IgD-negative memory B cell (primary cell): ENCODE measurements at regions not wholly inside any gene's neighbourhood (a gene's known extent, or its start where the extent isn't known, plus 50 kb on each side); places are given as distances from the start of the nearest gene placed in this dataset.
A peak's percentile ranks its signal among the peaks of the same experiment; 100 is the strongest.
"Not testable (repeated sequence)": the region's sequence is repeated elsewhere in the genome, so short reads cannot be mapped to it uniquely, and the experiment has no call there.

Experiments used
- H3K27ac Mint-ChIP-seq, 3 donors: one replicate each; pipeline ENCODE4 v1.8.0; 2020 to 2022; ENCODE audit warnings: mild to moderate bottlenecking in 3 of 3, mixed read lengths in 3 of 3, moderate library complexity in 1 of 3
- H3K27me3 Mint-ChIP-seq: one replicate; pipeline ENCODE4 v1.8.0; 2021; ENCODE audit warnings: mixed read lengths
- H3K36me3 Mint-ChIP-seq: one replicate; pipeline ENCODE4 v1.8.0; 2020; ENCODE audit warnings: mild to moderate bottlenecking, mixed read lengths
- H3K4me1 Mint-ChIP-seq, 3 donors: one replicate each; pipeline ENCODE4 v1.8.0; 2020 to 2022; ENCODE audit warnings: mixed read lengths in 3 of 3, mild to moderate bottlenecking in 1 of 3
- H3K4me3 Mint-ChIP-seq, 4 donors: one replicate each; pipeline ENCODE4 v1.8.0; 2020 to 2022; ENCODE audit warnings: mild to moderate bottlenecking in 4 of 4, mixed read lengths in 4 of 4, moderate library complexity in 3 of 4
- H3K9me3 Mint-ChIP-seq, 3 donors: one replicate each; pipeline ENCODE4 v1.8.0; 2020 to 2021; ENCODE audit warnings: mixed read lengths in 3 of 3, mild to moderate bottlenecking in 1 of 3

GRCh38 chr5:67793966-67794365 is 421.6 kb upstream of the PIK3R1 start:
- H3K27me3 Mint-ChIP-seq = peaks cover 2% of the 10 kb centered on the region
- peaks cover 0 to 2% (median 0%) of the 10 kb centered on the region in 3 donors for H3K9me3 Mint-ChIP-seq
- no peak overlapping the region for H3K4me3 Mint-ChIP-seq
- H3K4me1 Mint-ChIP-seq = no peaks in the 10 kb centered on the region
- H3K27ac Mint-ChIP-seq = no peak overlapping the region
- peaks cover 2% of the 10 kb centered on the region for H3K36me3 Mint-ChIP-seq

DNA sequence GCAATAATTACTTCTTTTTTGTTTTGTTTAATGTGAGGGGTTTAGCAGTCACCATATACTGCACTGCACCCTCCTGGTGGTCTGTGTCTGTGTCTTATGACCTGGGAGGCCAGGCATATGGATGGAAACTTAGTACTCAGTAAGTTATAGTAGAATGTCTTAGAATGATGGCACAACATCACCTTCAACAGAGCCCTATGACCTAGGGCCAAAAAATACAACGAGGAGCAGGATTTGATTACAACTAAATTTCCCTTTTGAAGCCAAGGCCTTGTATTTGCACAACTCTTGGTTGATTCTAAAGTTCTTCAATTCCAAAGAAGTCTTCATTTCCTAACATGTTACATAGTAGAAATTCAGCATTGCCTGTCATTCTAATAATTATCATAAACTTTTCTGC is 422.1 kb upstream of the PIK3R1 start:
- H3K27me3 Mint-ChIP-seq = peaks cover 2% of the 10 kb centered on the region

DNA sequence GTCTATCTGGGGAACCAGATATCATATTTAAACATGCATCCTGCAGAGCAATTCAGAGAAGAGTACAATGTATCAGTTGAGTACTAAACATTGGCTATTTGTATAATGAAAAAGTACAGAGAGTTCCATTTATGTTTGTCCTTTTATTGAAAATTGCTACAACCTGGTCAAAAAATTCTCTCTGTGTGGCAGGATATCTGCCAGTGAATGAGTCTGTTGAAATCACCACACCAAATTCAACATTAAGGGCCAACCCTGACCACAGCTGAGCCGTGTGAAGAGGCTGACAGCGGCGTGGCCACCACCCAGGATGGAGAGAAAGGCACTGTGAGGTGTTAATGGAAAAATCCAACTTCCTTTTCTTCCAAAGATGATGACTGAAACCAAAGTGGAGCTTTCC is 422.7 kb upstream of the PIK3R1 start:
- Mint-ChIP-seq H3K36me3 (peaks cover 2% of the 10 kb centered on the region), H3K4me1 (no peaks in the 10 kb centered on the region), H3K4me3 (no peak overlapping the region), H3K9me3 (no peaks in the 10 kb centered on the region), H3K27ac (no peak overlapping the region), H3K27me3 (peaks cover 2% of the 10 kb centered on the region)

More for the DNA sequence above, 422.1 kb upstream of the PIK3R1 start:
- Mint-ChIP-seq H3K9me3 (peaks cover 0 to under 1% (median 0%) of the 10 kb centered on the region in 3 donors), H3K36me3 (peaks cover 2% of the 10 kb centered on the region), H3K27ac (no peak overlapping the region), H3K4me1 (no peaks in the 10 kb centered on the region), H3K4me3 (no peak overlapping the region)

GRCh38 chr5:67790390-67790789 is 425.2 kb upstream of the PIK3R1 start:
- Mint-ChIP-seq H3K27ac (no peak overlapping the region), H3K27me3 (peaks cover under 1% of the 10 kb centered on the region), H3K4me3 (no peak overlapping the region), H3K4me1 (no peaks in the 10 kb centered on the region), H3K36me3 (peaks cover 2% of the 10 kb centered on the region), H3K9me3 (peaks cover 0 to under 1% (median 0%) of the 10 kb centered on the region in 3 donors)

DNA sequence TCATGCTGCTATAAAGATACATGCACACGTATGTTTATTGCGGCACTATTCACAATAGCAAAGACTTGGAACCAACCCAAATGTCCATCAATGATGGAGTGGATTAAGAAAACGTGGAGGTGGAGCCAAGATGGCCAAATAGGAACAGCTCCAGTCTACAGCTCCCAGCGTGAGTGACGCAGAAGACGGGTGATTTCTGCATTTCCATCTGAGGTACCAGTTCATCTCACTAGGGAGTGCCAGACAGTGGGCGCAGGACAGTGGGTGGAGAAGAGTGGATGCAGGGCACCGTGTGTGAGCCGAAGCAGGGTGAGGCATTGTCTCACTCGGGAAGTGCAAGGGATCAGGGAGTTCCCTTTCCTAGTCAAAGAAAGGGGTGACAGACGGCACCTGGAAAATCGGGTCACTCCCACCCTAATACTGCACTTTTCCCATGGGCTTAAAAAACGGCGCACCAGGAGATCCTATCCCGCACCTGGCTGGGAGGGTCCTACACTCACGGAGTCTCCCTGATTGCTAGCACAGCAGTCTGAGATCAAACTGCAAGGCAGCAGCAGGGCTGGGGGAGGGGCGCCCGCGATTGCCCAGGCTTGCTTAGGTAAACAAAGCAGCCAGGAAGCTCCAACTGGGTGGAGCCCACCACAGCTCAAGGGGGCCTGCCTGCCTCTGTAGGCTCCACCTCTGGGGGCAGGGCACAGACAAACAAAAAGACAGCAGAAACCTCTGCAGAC is 435.5 kb upstream of the PIK3R1 start:
- not testable (repeated sequence) for H3K36me3 Mint-ChIP-seq, H3K9me3 Mint-ChIP-seq, H3K27me3 Mint-ChIP-seq, H3K27ac Mint-ChIP-seq, H3K4me1 Mint-ChIP-seq
- H3K4me3 Mint-ChIP-seq = peak overlapping the region in 1 of 4 donors; percentile 17

DNA sequence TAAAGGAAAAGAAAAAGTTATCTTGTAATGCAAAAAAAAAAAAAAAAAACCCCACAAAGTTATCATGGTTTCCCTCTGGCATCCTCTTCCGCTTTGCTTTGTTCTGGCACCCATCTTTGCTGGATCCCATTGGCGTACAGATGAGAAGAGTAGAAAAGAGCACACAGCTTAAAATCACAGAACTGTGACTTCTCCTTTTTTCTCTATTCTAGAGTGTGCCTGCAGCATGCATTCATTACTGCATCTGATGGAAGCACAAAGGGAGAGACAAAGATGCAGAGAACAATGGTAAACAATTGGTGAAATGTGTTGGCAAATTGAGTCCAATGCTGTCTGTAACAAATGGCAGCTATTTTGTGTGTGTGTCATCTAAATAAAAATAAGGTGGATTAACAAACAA is 440.8 kb upstream of the PIK3R1 start:
- Mint-ChIP-seq H3K27me3 (peaks cover 13% of the 10 kb centered on the region), H3K4me3 (no peak overlapping the region), H3K4me1 (peaks cover 0 to 3% (median 0%) of the 10 kb centered on the region in 3 donors), H3K9me3 (peaks cover 0 to 9% (median 4%) of the 10 kb centered on the region in 3 donors), H3K36me3 (no peaks in the 10 kb centered on the region), H3K27ac (no peak overlapping the region)

- no peak overlapping the region for H3K4me3 Mint-ChIP-seq
- peaks cover 13% of the 10 kb centered on the region for H3K27me3 Mint-ChIP-seq
- H3K9me3 Mint-ChIP-seq = peaks cover 0 to 9% (median 7%) of the 10 kb centered on the region in 3 donors
- no peak overlapping the region for H3K27ac Mint-ChIP-seq
- H3K4me1 Mint-ChIP-seq = peaks cover 0 to 3% (median 0%) of the 10 kb centered on the region in 3 donors
- H3K36me3 Mint-ChIP-seq = no peaks in the 10 kb centered on the region
Measured at GRCh38 chr5:67774267-67774552, 441.3 kb upstream of the PIK3R1 start.

GRCh38 chr5:67773411-67774266 is 441.9 kb upstream of the PIK3R1 start:
- Mint-ChIP-seq H3K4me3 (no peak overlapping the region), H3K4me1 (peaks cover 0 to 3% (median 0%) of the 10 kb centered on the region in 3 donors), H3K27me3 (peaks cover 13% of the 10 kb centered on the region), H3K27ac (no peak overlapping the region), H3K9me3 (peaks cover 0 to 9% (median 7%) of the 10 kb centered on the region in 3 donors), H3K36me3 (no peaks in the 10 kb centered on the region)

GRCh38 chr5:67771791-67772190 is 443.8 kb upstream of the PIK3R1 start:
- H3K4me3 Mint-ChIP-seq = no peak overlapping the region
- H3K27ac Mint-ChIP-seq = no peak overlapping the region
- peaks cover 2 to 3% (median 2%) of the 10 kb centered on the region in 3 donors for H3K9me3 Mint-ChIP-seq
- H3K27me3 Mint-ChIP-seq = peaks cover 13% of the 10 kb centered on the region
- peaks cover 0 to 3% (median 0%) of the 10 kb centered on the region in 3 donors for H3K4me1 Mint-ChIP-seq
- H3K36me3 Mint-ChIP-seq = no peaks in the 10 kb centered on the region

- H3K27ac Mint-ChIP-seq = no peak overlapping the region
- peaks cover 0 to 3% (median 0%) of the 10 kb centered on the region in 3 donors for H3K4me1 Mint-ChIP-seq
- no peaks in the 10 kb centered on the region for H3K36me3 Mint-ChIP-seq
- H3K27me3 Mint-ChIP-seq = peaks cover 13% of the 10 kb centered on the region
- H3K4me3 Mint-ChIP-seq = no peak overlapping the region
- H3K9me3 Mint-ChIP-seq = peaks cover 2 to 3% (median 2%) of the 10 kb centered on the region in 3 donors
Measured at GRCh38 chr5:67771221-67771620, 444.3 kb upstream of the PIK3R1 start.

DNA sequence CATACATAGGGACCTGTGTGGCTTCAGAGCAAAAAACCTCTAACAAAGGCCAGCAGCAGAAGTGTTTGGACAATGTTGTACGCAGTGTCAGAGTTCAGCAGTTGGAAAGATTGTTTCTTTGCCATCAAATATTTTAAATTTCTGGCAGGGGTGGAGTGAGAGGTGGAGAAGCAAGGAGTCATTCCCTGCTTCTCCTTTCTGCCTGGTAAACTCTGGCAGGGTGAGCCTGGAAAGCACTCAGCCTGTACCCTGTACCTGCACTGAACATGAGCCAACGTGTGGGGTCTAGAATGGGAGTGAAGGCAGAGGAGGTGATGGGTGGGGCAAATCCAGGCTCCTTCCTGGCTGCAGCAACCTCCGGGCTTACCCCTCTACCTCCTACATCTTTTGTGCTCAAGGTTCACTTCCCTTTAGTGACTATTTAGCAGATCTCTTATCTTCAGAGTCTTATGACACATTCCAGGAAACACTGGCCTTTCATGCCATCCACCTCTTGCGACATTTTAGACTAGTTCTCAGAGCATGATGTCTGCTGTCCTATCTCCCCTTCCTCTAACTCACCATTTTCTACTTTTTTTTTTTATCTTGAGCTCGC is 445.0 kb upstream of the PIK3R1 start:
- no peak overlapping the region for H3K4me3 Mint-ChIP-seq
- H3K27me3 Mint-ChIP-seq = peaks cover 13% of the 10 kb centered on the region
- peaks cover 0 to 3% (median 0%) of the 10 kb centered on the region in 3 donors for H3K4me1 Mint-ChIP-seq
- no peaks in the 10 kb centered on the region for H3K36me3 Mint-ChIP-seq
- no peak overlapping the region for H3K27ac Mint-ChIP-seq
- H3K9me3 Mint-ChIP-seq = peaks cover 2 to 3% (median 2%) of the 10 kb centered on the region in 3 donors

- Mint-ChIP-seq H3K4me1 (peaks cover 0 to 1% (median 0%) of the 10 kb centered on the region in 3 donors), H3K36me3 (no peaks in the 10 kb centered on the region), H3K27ac (no peak overlapping the region), H3K4me3 (no peak overlapping the region), H3K27me3 (no peaks in the 10 kb centered on the region), H3K9me3 (peaks cover 0 to 10% (median 3%) of the 10 kb centered on the region in 3 donors)
Measured at GRCh38 chr5:67765697-67766096, 449.9 kb upstream of the PIK3R1 start.

DNA sequence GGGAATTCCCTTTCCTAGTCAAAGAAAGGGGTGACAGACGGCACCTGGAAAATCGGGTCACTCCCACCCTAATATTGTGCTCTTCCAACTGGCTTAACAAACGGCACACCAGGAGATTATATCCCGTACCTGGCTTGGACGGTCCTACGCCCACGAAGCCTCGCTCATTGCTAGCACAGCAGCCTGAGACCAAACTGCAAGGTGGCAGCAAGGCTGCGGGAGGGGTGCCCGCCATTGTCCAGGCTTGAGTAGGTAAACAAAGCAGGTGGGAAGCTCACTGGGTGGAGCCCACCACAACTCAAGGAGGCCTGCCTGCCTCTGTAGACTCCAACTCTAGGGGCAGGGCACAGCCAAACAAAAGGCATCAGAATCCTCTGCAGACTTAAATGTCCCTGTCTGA is 457.8 kb upstream of the PIK3R1 start:
- H3K9me3 Mint-ChIP-seq = peaks cover 8 to 19% (median 15%) of the 10 kb centered on the region in 3 donors
- not testable (repeated sequence) for H3K4me3 Mint-ChIP-seq, H3K27me3 Mint-ChIP-seq, H3K27ac Mint-ChIP-seq, H3K4me1 Mint-ChIP-seq, H3K36me3 Mint-ChIP-seq

- Mint-ChIP-seq H3K27me3 (no peaks in the 10 kb centered on the region), H3K4me1 (no peaks in the 10 kb centered on the region), H3K27ac (no peak overlapping the region), H3K9me3 (peaks cover 7 to 22% (median 13%) of the 10 kb centered on the region in 3 donors), H3K4me3 (no peak overlapping the region), H3K36me3 (no peaks in the 10 kb centered on the region)
Measured at GRCh38 chr5:67752357-67752708, 463.2 kb upstream of the PIK3R1 start.

DNA sequence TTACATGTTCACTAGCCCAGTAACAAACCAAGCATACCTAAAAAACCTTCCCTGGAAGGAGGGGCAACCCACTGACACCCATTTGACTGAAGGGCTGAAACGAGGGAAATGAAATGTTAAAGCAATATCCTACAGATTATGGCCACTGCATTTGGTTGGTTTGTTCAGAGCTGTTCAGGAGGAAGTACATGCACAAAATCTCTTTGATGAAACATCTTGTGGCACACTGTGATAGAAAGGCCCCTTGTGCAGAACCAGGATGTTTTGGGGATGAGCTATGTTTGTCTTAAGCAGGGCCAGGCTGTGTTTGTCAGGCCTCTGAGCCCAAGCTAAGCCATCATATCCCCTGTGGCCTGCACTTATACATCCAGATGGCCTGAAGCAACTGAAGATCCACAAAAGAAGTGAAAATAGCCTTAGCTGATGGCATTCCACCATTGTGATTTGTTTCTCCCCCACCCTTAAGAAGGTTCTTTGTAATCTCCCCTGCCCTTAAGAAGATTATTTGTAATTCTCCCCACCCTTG is 467.3 kb upstream of the PIK3R1 start:
- Mint-ChIP-seq H3K27ac (no peak overlapping the region), H3K27me3 (peaks cover 6% of the 10 kb centered on the region), H3K9me3 (peaks cover 10 to 20% (median 12%) of the 10 kb centered on the region in 3 donors), H3K4me3 (no peak overlapping the region), H3K4me1 (no peaks in the 10 kb centered on the region), H3K36me3 (no peaks in the 10 kb centered on the region)
